Transverse colon (tissue), 4 donors: ENCODE measurements at regions not wholly inside any gene's neighbourhood (a gene's known extent, or its start where the extent isn't known, plus 50 kb on each side); places are given as distances from the start of the nearest gene placed in this dataset.

Experiments
- DNase-seq: peaks from one replicate; pipeline ENCODE4 v3.0.0-alpha.2; 2019
- H3K27ac ChIP-seq, 4 donors: fragments of 200-600 bp; sonication (generic); 2 replicates each; pipeline ENCODE4 v1.5.1; 2016 to 2018; ENCODE audit warnings: inconsistent platforms in 4 of 4
- H3K27me3 ChIP-seq: fragments of 200-600 bp; sonication (generic); 2 replicates; pipeline ENCODE4 v1.5.1; 2017; ENCODE audit warnings: inconsistent platforms
- H3K36me3 ChIP-seq, 4 donors: fragments of 200-600 bp; sonication (generic); 2 replicates each; pipeline ENCODE4 v1.5.1; 2017 to 2019; ENCODE audit warnings: inconsistent platforms in 4 of 4
- H3K4me1 ChIP-seq, 4 donors: fragments of 200-600 bp; sonication (generic); 2 replicates each; pipeline ENCODE4 v1.5.1; 2017 to 2020; ENCODE audit warnings: inconsistent platforms in 4 of 4
- H3K4me3 ChIP-seq, 4 donors: fragments of 200-600 bp; sonication (generic); 1 replicate in 1 of 4; 2 replicates in 3 of 4; pipeline versions ENCODE4 v1.5.1 to v1.6.1; 2017 to 2019; ENCODE audit warnings: inconsistent platforms in 4 of 4
- H3K9me3 ChIP-seq, 2 donors: fragments of 200-600 bp; sonication (generic); 2 replicates each; pipeline ENCODE4 v1.5.1; 2017 to 2019; ENCODE audit warnings: inconsistent platforms in 2 of 2
- CTCF ChIP-seq, 5 experiments: fragments of 200-600 bp in 3 of 5; fragments of 450-650 bp in 2 of 5; sonication (generic) in 3 of 5; IDR thresholded peaks; 1 replicate in 2 of 5; 2 replicates in 3 of 5; pipeline ENCODE4 v1.5.1; 2016 to 2017; ENCODE audit warnings: antibody characterized with exemption in 5 of 5, inconsistent platforms in 3 of 5, mild to moderate bottlenecking in 2 of 5, moderate library complexity in 1 of 5
- EP300 ChIP-seq: sonication (generic); formaldehyde crosslinking; IDR thresholded peaks from one replicate; pipeline ENCODE4 v1.6.1; 2017; ENCODE audit warnings: antibody characterized with exemption, low read depth
- POLR2A ChIP-seq: fragments of 450-650 bp; IDR thresholded peaks from one replicate; pipeline ENCODE4 v1.6.1; 2016; ENCODE audit warnings: antibody characterized with exemption, mild to moderate bottlenecking, moderate library complexity
- POLR2AphosphoS5 ChIP-seq, 3 donors: sonication (generic); formaldehyde crosslinking; IDR thresholded peaks; one replicate each; pipeline ENCODE4 v1.6.1; 2016; ENCODE audit warnings: antibody characterized with exemption in 3 of 3
- WGBS, 2 donors: methylation state at CpG; one replicate each; pipeline ENCODE4 v1.1.5; 2018; ENCODE audit warnings: low coverage in 1 of 2; 5-methylcytosine and 5-hydroxymethylcytosine counted together
- in situ Hi-C, 4 donors: fragments of 200-750 bp; cut with MboI; loops; one replicate each; pipeline versions ENCODE4 v1.15.0 to v1.15.1; 2017; ENCODE audit warnings: low sequenced_read_pairs in 3 of 4, low pct_ligation_motif_present in 1 of 4, low pct_unique_long_range_greater_than_20kb in 1 of 4
- intact Hi-C: fragments of 100-400 bp; cut with DNase I; formaldehyde crosslinking; loops from one replicate; pipeline ENCODE4 v1.15.1; 2023; ENCODE audit warnings: low total_unique reads

GRCh38 chr1:29469457-29469856, 233.1 kb downstream of the PTPRU start:
- in situ Hi-C loops: no loop called here

GRCh38 chr1:29467989-29468900, 231.9 kb downstream of the PTPRU start:
- Histone ChIP-seq H3K4me1 (no peaks in the 10 kb centered on the region), H3K36me3 (no peaks in the 10 kb centered on the region), H3K4me3 (no peak overlapping the region), H3K9me3 (peaks cover 0 to 7% of the 10 kb centered on the region in 2 donors), H3K27ac (no peak overlapping the region), H3K27me3 (peaks cover 1% of the 10 kb centered on the region)
- in situ Hi-C loops: no loop called here
- intact Hi-C loops: no loop called here
- WGBS, 2 donors: 67 to 79% methylated on average over 3 to 10 of the region's 10 CpGs
- DNase-seq: no peak
- TF ChIP-seq EP300 (no peak), CTCF (IDR thresholded peaks at IDR 0.05) (no peak), POLR2A (no peak), POLR2AphosphoS5 (IDR thresholded peaks at IDR 0.05) (no peak)

More at GRCh38 chr1:29469457-29469856, 233.1 kb downstream of the PTPRU start:
- no peak overlapping the region for H3K27ac ChIP-seq
- no peaks in the 10 kb centered on the region for H3K36me3 ChIP-seq
- H3K4me1 ChIP-seq: no peaks in the 10 kb centered on the region
- WGBS, 2 donors: 54% methylated on average over 4 of the region's 4 CpGs; no CpG with 5 or more reads in 1 of the 2 donors
- intact Hi-C loops: no loop called here
- H3K27me3 ChIP-seq: peaks cover 8% of the 10 kb centered on the region
- H3K9me3 ChIP-seq: peaks cover 0 to 6% of the 10 kb centered on the region in 2 donors
- H3K4me3 ChIP-seq: no peak overlapping the region
- no peak for TF ChIP-seq POLR2AphosphoS5 (IDR thresholded peaks at IDR 0.05)
- no peak for TF ChIP-seq CTCF (IDR thresholded peaks at IDR 0.05)
- no peak for TF ChIP-seq EP300
- TF ChIP-seq POLR2A: no peak
- DNase-seq: no peak

- in situ Hi-C loops: no loop called here
- no peaks in the 10 kb centered on the region for H3K27me3 ChIP-seq
- H3K27ac ChIP-seq: no peak overlapping the region
- H3K9me3 ChIP-seq: peaks cover 0 to 7% of the 10 kb centered on the region in 2 donors
- H3K4me3 ChIP-seq: no peak overlapping the region
- no peak for DNase-seq
- intact Hi-C loops: no loop called here
- TF ChIP-seq POLR2A: no peak
- TF ChIP-seq CTCF (IDR thresholded peaks at IDR 0.05): no peak
- no peak for TF ChIP-seq POLR2AphosphoS5 (IDR thresholded peaks at IDR 0.05)
- no peak for TF ChIP-seq EP300
- WGBS, 2 donors: 57 to 100% methylated on average over 1 to 3 of the region's 3 CpGs
- H3K36me3 ChIP-seq: no peaks in the 10 kb centered on the region
- H3K4me1 ChIP-seq: no peaks in the 10 kb centered on the region
These were observed 229.9 kb downstream of the PTPRU start for GRCh38 chr1:29466258-29466657.

GRCh38 chr1:29465755-29466154, 229.4 kb downstream of the PTPRU start:
- peaks cover 0 to 7% of the 10 kb centered on the region in 2 donors for H3K9me3 ChIP-seq
- no peak for DNase-seq
- no peak overlapping the region for H3K27ac ChIP-seq
- 69 to 75% methylated on average over 4 of the region's 4 CpGs for WGBS, 2 donors
- no peaks in the 10 kb centered on the region for H3K36me3 ChIP-seq
- in situ Hi-C loops (no loop called here), intact Hi-C loops (no loop called here)
- TF ChIP-seq POLR2A: no peak
- TF ChIP-seq POLR2AphosphoS5 (IDR thresholded peaks at IDR 0.05): no peak
- no peak for TF ChIP-seq CTCF (IDR thresholded peaks at IDR 0.05)
- TF ChIP-seq EP300: no peak
- H3K4me3 ChIP-seq: no peak overlapping the region
- H3K27me3 ChIP-seq: no peaks in the 10 kb centered on the region
- H3K4me1 ChIP-seq: no peaks in the 10 kb centered on the region
